ENCODE measurements at regions not wholly inside any gene's neighbourhood (a gene's known extent, or its start where the extent isn't known, plus 50 kb on each side); places are given as distances from the start of the nearest gene placed in this dataset.

- no peak for DNase-seq (ENCODE audit: low spot score)
Observed at GRCh38 chr10:61089251-61089650, 145.3 kb upstream of the RHOBTB1 start.

- no peak for DNase-seq (ENCODE audit: low spot score)
Observed at GRCh38 chr10:61084493-61084892, 140.5 kb upstream of the RHOBTB1 start.

- no peak for DNase-seq (ENCODE audit: low spot score)
Observed at GRCh38 chr10:61081301-61081700, 137.3 kb upstream of the RHOBTB1 start.

GRCh38 chr10:61078542-61079275, 134.7 kb upstream of the RHOBTB1 start:
- no peak for DNase-seq (ENCODE audit: low spot score)

GRCh38 chr10:61076572-61077114, 132.7 kb upstream of the RHOBTB1 start:
- DNase-seq (ENCODE audit: low spot score), result no peak

- no peak for DNase-seq (ENCODE audit: low spot score)
Observed at GRCh38 chr10:61073391-61073790, 129.4 kb upstream of the RHOBTB1 start.

GRCh38 chr10:61071580-61071979, 127.6 kb upstream of the RHOBTB1 start:
- DNase-seq (ENCODE audit: low spot score), result no peak

GRCh38 chr10:61068471-61068870, 124.5 kb upstream of the RHOBTB1 start:
- DNase-seq (ENCODE audit: low spot score), result no peak

- no peak for DNase-seq (ENCODE audit: low spot score)
Observed at GRCh38 chr10:61067671-61068336, 123.8 kb upstream of the RHOBTB1 start.

- no peak for DNase-seq (ENCODE audit: low spot score)
Observed at GRCh38 chr10:61066661-61067344, 122.8 kb upstream of the RHOBTB1 start.

- DNase-seq (ENCODE audit: low spot score), result no peak
Observed at GRCh38 chr10:61065051-61065450, 121.1 kb upstream of the RHOBTB1 start.

GRCh38 chr10:61064356-61064755, 120.4 kb upstream of the RHOBTB1 start:
- DNase-seq (ENCODE audit: low spot score), result no peak

GRCh38 chr10:61063901-61064300, 119.9 kb upstream of the RHOBTB1 start:
- DNase-seq (ENCODE audit: low spot score), result no peak

- no peak for DNase-seq (ENCODE audit: low spot score)
Observed at GRCh38 chr10:61063034-61063433, 119.0 kb upstream of the RHOBTB1 start.

GRCh38 chr10:61061923-61062504, 118.0 kb upstream of the RHOBTB1 start:
- DNase-seq (ENCODE audit: low spot score), result no peak

GRCh38 chr10:61059636-61060035, 115.7 kb upstream of the RHOBTB1 start:
- DNase-seq (ENCODE audit: low spot score), result no peak

- no peak for DNase-seq (ENCODE audit: low spot score)
Observed at GRCh38 chr10:61052469-61053205, 108.7 kb upstream of the RHOBTB1 start.

GRCh38 chr10:61051344-61051743, 107.4 kb upstream of the RHOBTB1 start:
- no peak for DNase-seq (ENCODE audit: low spot score)

- no peak for DNase-seq (ENCODE audit: low spot score)
Observed at GRCh38 chr10:61050120-61050745, 106.2 kb upstream of the RHOBTB1 start.

- no peak for DNase-seq (ENCODE audit: low spot score)
Observed at GRCh38 chr10:61049386-61049785, 105.4 kb upstream of the RHOBTB1 start.

Data from ureter (tissue), 1 donor.